Uterus (tissue), 3 donors: ENCODE measurements at regions not wholly inside any gene's neighbourhood (a gene's known extent, or its start where the extent isn't known, plus 50 kb on each side); places are given as distances from the start of the nearest gene placed in this dataset.

Experiments used
- DNase-seq, 2 donors: peaks; one replicate each; pipeline ENCODE4 v3.0.0-alpha.2; 2019 to 2020
- H3K27ac ChIP-seq, 2 donors: fragments of 200-600 bp; sonication (generic); 1 replicate in 1 of 2; 2 replicates in 1 of 2; pipeline ENCODE4 v1.5.1; 2016 to 2018
- H3K27me3 ChIP-seq, 2 donors: fragments of 200-600 bp; sonication (generic); one replicate each; pipeline ENCODE4 v1.5.1; 2018 to 2019; ENCODE audit warnings: control low read depth in 1 of 2
- H3K36me3 ChIP-seq, 2 donors: fragments of 200-600 bp; sonication (generic); one replicate each; pipeline ENCODE4 v1.5.1; 2019; ENCODE audit warnings: control low read depth in 1 of 2
- H3K4me1 ChIP-seq, 2 donors: fragments of 200-600 bp; sonication (generic); one replicate each; pipeline ENCODE4 v1.5.1; 2018 to 2019; ENCODE audit warnings: control low read depth in 1 of 2
- H3K4me3 ChIP-seq, 2 donors: fragments of 200-600 bp; sonication (generic); 1 replicate in 1 of 2; 2 replicates in 1 of 2; pipeline ENCODE4 v1.5.1; 2018 to 2019; ENCODE audit warnings: mild to moderate bottlenecking in 1 of 2
- H3K9me3 ChIP-seq, 2 donors: fragments of 200-600 bp; sonication (generic); one replicate each; pipeline ENCODE4 v1.5.1; 2019; ENCODE audit warnings: control low read depth in 1 of 2
- CTCF ChIP-seq, 4 experiments: fragments of 200-600 bp in 2 of 4; fragments of 450-650 bp in 2 of 4; sonication (generic) in 2 of 4; IDR thresholded peaks; one replicate each; pipeline ENCODE4 v1.5.1; 2016 to 2019; ENCODE audit warnings: antibody characterized with exemption in 4 of 4, mild to moderate bottlenecking in 2 of 4, moderate library complexity in 1 of 4
- POLR2A ChIP-seq, 2 donors: fragments of 450-650 bp; IDR thresholded peaks; one replicate each; pipeline ENCODE4 v1.6.1; 2016; ENCODE audit warnings: antibody characterized with exemption in 2 of 2, mild to moderate bottlenecking in 1 of 2, moderate library complexity in 1 of 2
- intact Hi-C: fragments of 100-400 bp; cut with DNase I; formaldehyde crosslinking; loops from one replicate; pipeline ENCODE4 v1.15.1; 2023; ENCODE audit warnings: low total_unique reads
- donor health status: DM: yes; HTN: yes; CAD: no.

- H3K36me3 ChIP-seq, result no peaks in the 10 kb centered on the region
- H3K4me1 ChIP-seq, result no peaks in the 10 kb centered on the region
- intact Hi-C loops, result no loop called here
- H3K4me3 ChIP-seq, result no peak overlapping the region
- no peaks in the 10 kb centered on the region for H3K9me3 ChIP-seq
- DNase-seq, result no peak
- no peaks in the 10 kb centered on the region for H3K27me3 ChIP-seq
- no peak overlapping the region for H3K27ac ChIP-seq
- no peak for TF ChIP-seq CTCF (IDR thresholded peaks at IDR 0.05)
These were observed 122.9 kb downstream of the GLUL start for GRCh38 chr1:182268669-182269068.

DNA sequence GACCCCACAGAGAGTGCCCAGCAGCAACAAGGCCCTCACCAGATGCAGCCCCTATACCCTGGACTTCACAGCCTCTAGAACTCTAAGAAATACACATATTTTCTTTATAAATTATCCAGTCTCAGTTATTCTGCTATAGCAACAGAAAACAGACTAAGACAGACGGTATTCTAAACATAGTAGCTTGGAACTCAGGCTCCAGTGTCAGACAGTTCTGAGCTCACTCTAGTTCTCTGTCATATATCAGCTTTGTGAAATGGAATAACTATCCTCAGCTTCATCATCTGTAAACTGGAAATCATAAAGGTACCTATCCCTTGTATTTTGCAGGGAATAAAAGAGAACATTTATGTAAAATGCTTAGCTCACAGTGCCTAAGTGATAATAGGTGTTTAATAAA lies 127.4 kb downstream of the GLUL start:
- H3K27ac ChIP-seq, result no peak overlapping the region
- H3K27me3 ChIP-seq, result no peaks in the 10 kb centered on the region
- no peak overlapping the region for H3K4me3 ChIP-seq
- no peak for TF ChIP-seq CTCF (IDR thresholded peaks at IDR 0.05)
- no peak for TF ChIP-seq POLR2A (IDR thresholded peaks at IDR 0.05)
- no peaks in the 10 kb centered on the region for H3K36me3 ChIP-seq
- H3K4me1 ChIP-seq, result no peaks in the 10 kb centered on the region
- intact Hi-C loops, result no loop called here
- H3K9me3 ChIP-seq, result no peaks in the 10 kb centered on the region
- no peak for DNase-seq

- Histone ChIP-seq H3K4me1 (no peaks in the 10 kb centered on the region), H3K27ac (no peak overlapping the region), H3K9me3 (no peaks in the 10 kb centered on the region), H3K4me3 (no peak overlapping the region), H3K27me3 (no peaks in the 10 kb centered on the region), H3K36me3 (no peaks in the 10 kb centered on the region)
- DNase-seq, result no peak
- no peak for TF ChIP-seq POLR2A (IDR thresholded peaks at IDR 0.05)
- no peak for TF ChIP-seq CTCF (IDR thresholded peaks at IDR 0.05)
- intact Hi-C loops, result no loop called here
These were observed 127.9 kb downstream of the GLUL start for GRCh38 chr1:182263706-182264105.

GRCh38 chr1:182262425-182262824 lies 129.2 kb downstream of the GLUL start:
- intact Hi-C loops, result no loop called here
- no peaks in the 10 kb centered on the region for H3K36me3 ChIP-seq
- no peaks in the 10 kb centered on the region for H3K9me3 ChIP-seq
- DNase-seq, result no peak
- no peaks in the 10 kb centered on the region for H3K27me3 ChIP-seq
- TF ChIP-seq POLR2A (IDR thresholded peaks at IDR 0.05), result no peak
- TF ChIP-seq CTCF (IDR thresholded peaks at IDR 0.05), result no peak
- H3K27ac ChIP-seq, result no peak overlapping the region
- H3K4me1 ChIP-seq, result no peaks in the 10 kb centered on the region
- no peak overlapping the region for H3K4me3 ChIP-seq

DNA sequence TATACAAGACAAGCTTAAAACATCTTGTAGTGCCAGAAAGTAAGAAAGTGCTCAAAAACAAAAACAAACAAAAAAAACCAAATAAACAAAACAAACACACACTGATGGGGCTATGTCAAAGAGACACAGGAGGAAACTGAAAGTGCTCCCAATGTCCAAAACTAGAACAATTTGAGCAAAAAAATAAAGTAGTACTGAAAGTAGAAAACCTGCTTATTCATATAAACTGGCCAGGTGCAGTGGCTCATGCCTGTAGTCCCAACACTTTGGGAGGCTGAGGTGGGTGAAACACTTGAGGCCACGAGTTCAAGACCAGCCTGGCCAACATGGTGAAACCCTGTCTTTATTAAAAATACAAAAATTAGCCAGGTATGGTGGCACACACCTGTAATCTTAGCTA lies 129.9 kb downstream of the GLUL start:
- intact Hi-C loops, result no loop called here
- no peak overlapping the region for H3K4me3 ChIP-seq
- no peaks in the 10 kb centered on the region for H3K4me1 ChIP-seq
- TF ChIP-seq CTCF (IDR thresholded peaks at IDR 0.05) (no peak), POLR2A (IDR thresholded peaks at IDR 0.05) (no peak)
- H3K9me3 ChIP-seq, result no peaks in the 10 kb centered on the region
- H3K36me3 ChIP-seq, result no peaks in the 10 kb centered on the region
- H3K27me3 ChIP-seq, result no peaks in the 10 kb centered on the region
- DNase-seq, result no peak
- H3K27ac ChIP-seq, result no peak overlapping the region
